Erythroblast (primary cell): ENCODE measurements at regions not wholly inside any gene's neighbourhood (a gene's known extent, or its start where the extent isn't known, plus 50 kb on each side); places are given as distances from the start of the nearest gene placed in this dataset.

ENCODE experiments used
- GATA1 ChIP-seq: IDR thresholded peaks from 2 replicates; pipeline ENCODE4 v1.6.1; 2011; ENCODE audit warnings: low read depth, mild to moderate bottlenecking, control low read depth, low read length, moderate library complexity
- POLR2A ChIP-seq: IDR thresholded peaks from 2 replicates; pipeline ENCODE4 v1.6.1; 2011; ENCODE audit warnings: mild to moderate bottlenecking, low read length

DNA sequence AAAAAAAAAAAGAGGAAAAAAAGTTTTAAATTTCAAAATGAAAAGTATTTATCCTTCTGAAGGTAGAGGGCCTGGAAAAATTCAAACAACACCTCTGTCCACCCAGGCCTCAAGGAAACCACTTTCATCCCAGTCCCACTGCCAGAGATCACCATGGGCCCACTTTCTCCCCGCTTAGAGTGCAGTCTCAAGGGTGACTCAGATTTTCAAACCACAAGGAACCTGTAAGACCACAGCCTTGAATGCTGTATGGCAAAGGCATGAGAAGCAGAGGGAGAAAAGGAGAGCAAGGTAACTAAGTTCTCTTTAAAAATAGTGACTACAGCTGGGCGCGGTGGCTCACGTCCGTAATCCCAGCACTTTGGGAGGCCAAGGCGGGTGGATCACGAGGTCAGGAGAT lies 87.9 kb upstream of the PACRGL start:
- TF ChIP-seq POLR2A, result no peak
- TF ChIP-seq GATA1, result no peak
